SK-N-MC (cell line): ENCODE measurements at regions not wholly inside any gene's neighbourhood (a gene's known extent, or its start where the extent isn't known, plus 50 kb on each side); places are given as distances from the start of the nearest gene placed in this dataset.

Source experiments
- DNase-seq: peaks from one replicate; pipeline ENCODE4 v3.0.0-alpha.2; 2011; ENCODE audit warnings: low read depth, low spot score
- H3K27ac ChIP-seq: fragments of 200-600 bp; sonication (generic); 2 replicates; pipeline ENCODE4 v1.5.1; 2016; ENCODE audit warnings: mixed run types
- H3K36me3 ChIP-seq: fragments of 200-600 bp; sonication (generic); 2 replicates; pipeline ENCODE4 v1.6.1; 2017; ENCODE audit warnings: antibody characterized with exemption, low read length, mixed read lengths; ENCODE audit not compliant: insufficient read depth
- H3K4me3 ChIP-seq: fragments of 200-600 bp; sonication (generic); 2 replicates; pipeline ENCODE4 v1.5.1; 2016
- H3K9ac ChIP-seq: fragments of 200-600 bp; sonication (generic); 2 replicates; pipeline ENCODE4 v1.8.0; 2017; ENCODE audit warnings: mixed run types, mixed read lengths; ENCODE audit not compliant: insufficient read length
- H3K9me3 ChIP-seq: fragments of 200-600 bp; sonication (generic); 2 replicates; pipeline ENCODE4 v1.6.1; 2017; ENCODE audit warnings: low read depth, mild to moderate bottlenecking, antibody characterized with exemption, low read length, moderate library complexity, mixed read lengths
- EZH2 ChIP-seq: fragments of 200-600 bp; sonication (generic); IDR thresholded peaks from one replicate; pipeline ENCODE4 v1.6.1; 2017; ENCODE audit warnings: antibody characterized with exemption
- FOXP2 ChIP-seq: optimal IDR thresholded peaks from 2 replicates; pipeline ENCODE3; 2011; ENCODE audit warnings: mild to moderate bottlenecking, moderate library complexity; ENCODE audit not compliant: insufficient read depth; ENCODE audit errors: extremely low read length, control extremely low read depth
- POLR2AphosphoS5 ChIP-seq: IDR thresholded peaks from 2 replicates; pipeline ENCODE4 v1.6.1; 2012; ENCODE audit warnings: mild to moderate bottlenecking, low read depth, low read length, borderline replicate concordance

- Histone ChIP-seq H3K9me3 (no peaks in the 10 kb centered on the region), H3K4me3 (no peak overlapping the region), H3K36me3 (no peaks in the 10 kb centered on the region), H3K9ac (no peak overlapping the region), H3K27ac (no peak overlapping the region)
- no peak for DNase-seq
- TF ChIP-seq FOXP2 (no peak), EZH2 (no peak), POLR2AphosphoS5 (no peak)
These were observed 469.9 kb upstream of the CBLB start for GRCh38 chr3:106338582-106339214.

- TF ChIP-seq FOXP2 (no peak), EZH2 (no peak), POLR2AphosphoS5 (no peak)
- no peak for DNase-seq
- Histone ChIP-seq H3K9ac (no peak overlapping the region), H3K9me3 (no peaks in the 10 kb centered on the region), H3K36me3 (no peaks in the 10 kb centered on the region), H3K4me3 (no peak overlapping the region), H3K27ac (no peak overlapping the region)
These were observed 470.7 kb upstream of the CBLB start for GRCh38 chr3:106339551-106339950.

- Histone ChIP-seq H3K9me3 (no peaks in the 10 kb centered on the region), H3K4me3 (no peak overlapping the region), H3K36me3 (no peaks in the 10 kb centered on the region), H3K27ac (no peak overlapping the region), H3K9ac (no peak overlapping the region)
- DNase-seq: no peak
- TF ChIP-seq EZH2 (no peak), POLR2AphosphoS5 (no peak), FOXP2 (no peak)
These were observed 472.3 kb upstream of the CBLB start for GRCh38 chr3:106341087-106341486.

- Histone ChIP-seq H3K4me3 (no peak overlapping the region), H3K36me3 (no peaks in the 10 kb centered on the region), H3K9ac (no peak overlapping the region), H3K9me3 (no peaks in the 10 kb centered on the region), H3K27ac (no peak overlapping the region)
- DNase-seq: no peak
- no peak for TF ChIP-seq EZH2
- TF ChIP-seq POLR2AphosphoS5: no peak
- no peak for TF ChIP-seq FOXP2
These were observed 472.9 kb upstream of the CBLB start for GRCh38 chr3:106341586-106342162.

GRCh38 chr3:106342386-106342785, 473.6 kb upstream of the CBLB start:
- Histone ChIP-seq H3K4me3 (no peak overlapping the region), H3K9ac (no peak overlapping the region), H3K27ac (no peak overlapping the region), H3K36me3 (no peaks in the 10 kb centered on the region), H3K9me3 (no peaks in the 10 kb centered on the region)
- no peak for DNase-seq
- TF ChIP-seq EZH2 (no peak), POLR2AphosphoS5 (no peak), FOXP2 (no peak)

- no peak overlapping the region for H3K4me3 ChIP-seq
- H3K9me3 ChIP-seq: no peaks in the 10 kb centered on the region
- no peak overlapping the region for H3K27ac ChIP-seq
- no peak for DNase-seq
- H3K9ac ChIP-seq: no peak overlapping the region
- no peaks in the 10 kb centered on the region for H3K36me3 ChIP-seq
- TF ChIP-seq POLR2AphosphoS5 (no peak), FOXP2 (no peak), EZH2 (no peak)
These were observed 475.0 kb upstream of the CBLB start for GRCh38 chr3:106343811-106344210.

GRCh38 chr3:106345353-106346027, 476.7 kb upstream of the CBLB start:
- H3K9ac ChIP-seq: no peak overlapping the region
- no peaks in the 10 kb centered on the region for H3K9me3 ChIP-seq
- H3K27ac ChIP-seq: no peak overlapping the region
- H3K36me3 ChIP-seq: no peaks in the 10 kb centered on the region
- H3K4me3 ChIP-seq: no peak overlapping the region
- TF ChIP-seq FOXP2: no peak
- DNase-seq: peak; percentile 32

GRCh38 chr3:106347350-106347749, 478.5 kb upstream of the CBLB start:
- no peak for DNase-seq
- Histone ChIP-seq H3K4me3 (no peak overlapping the region), H3K9ac (no peak overlapping the region), H3K27ac (no peak overlapping the region), H3K9me3 (no peaks in the 10 kb centered on the region), H3K36me3 (no peaks in the 10 kb centered on the region)
- no peak for TF ChIP-seq FOXP2
- TF ChIP-seq POLR2AphosphoS5: no peak
- no peak for TF ChIP-seq EZH2

- Histone ChIP-seq H3K36me3 (no peaks in the 10 kb centered on the region), H3K27ac (no peak overlapping the region), H3K4me3 (no peak overlapping the region), H3K9me3 (no peaks in the 10 kb centered on the region), H3K9ac (no peak overlapping the region)
- no peak for DNase-seq
- TF ChIP-seq FOXP2 (no peak), EZH2 (no peak), POLR2AphosphoS5 (no peak)
These were observed 479.4 kb upstream of the CBLB start for GRCh38 chr3:106348139-106348690.
